ENCODE measurements at regions not wholly inside any gene's neighbourhood (a gene's known extent, or its start where the extent isn't known, plus 50 kb on each side); places are given as distances from the start of the nearest gene placed in this dataset.

GRCh38 chr13:99058527-99059495 lies 80.9 kb upstream of the DOCK9 start:
- H3K36me3 ChIP-seq, result no peaks in the 10 kb centered on the region
- TF ChIP-seq POLR2A (IDR thresholded peaks at IDR 0.05) (no peak), CTCF (IDR thresholded peaks at IDR 0.05) (no peak), EP300 (IDR thresholded peaks at IDR 0.05) (no peak)
- H3K4me1 ChIP-seq, result peaks cover 0 to 41% (median 11%) of the 10 kb centered on the region in 4 donors
- H3K9me3 ChIP-seq, result no peaks in the 10 kb centered on the region
- 90% methylated on average over 8 of the region's 8 CpGs for WGBS, 2 donors
- no peaks in the 10 kb centered on the region for H3K27me3 ChIP-seq
- no peak for DNase-seq (ENCODE audit: low spot score in 2 of 2)
- no peak overlapping the region for H3K4me3 ChIP-seq
- peak overlapping the region in 1 of 4 donors; percentile 25 for H3K27ac ChIP-seq

GRCh38 chr13:99059498-99060075 lies 81.7 kb upstream of the DOCK9 start:
- DNase-seq (ENCODE audit: low spot score in 2 of 2), result no peak

GRCh38 chr13:99061411-99061810 lies 83.5 kb upstream of the DOCK9 start:
- Histone ChIP-seq H3K27me3 (no peaks in the 10 kb centered on the region), H3K36me3 (no peaks in the 10 kb centered on the region), H3K4me1 (peaks cover 0 to 41% (median 7%) of the 10 kb centered on the region in 4 donors), H3K27ac (no peak overlapping the region), H3K9me3 (no peaks in the 10 kb centered on the region), H3K4me3 (no peak overlapping the region)
- WGBS, 2 donors, result 66 to 83% methylated on average over 4 of the region's 4 CpGs
- no peak for DNase-seq (ENCODE audit: low spot score in 2 of 2)
- TF ChIP-seq CTCF (IDR thresholded peaks at IDR 0.05), result no peak
- TF ChIP-seq EP300 (IDR thresholded peaks at IDR 0.05), result no peak
- TF ChIP-seq POLR2A (IDR thresholded peaks at IDR 0.05), result no peak

More at GRCh38 chr13:99059498-99060075, 81.7 kb upstream of the DOCK9 start:
- Histone ChIP-seq H3K27me3 (no peaks in the 10 kb centered on the region), H3K4me1 (peaks cover 0 to 41% (median 11%) of the 10 kb centered on the region in 4 donors), H3K9me3 (no peaks in the 10 kb centered on the region), H3K4me3 (no peak overlapping the region), H3K36me3 (no peaks in the 10 kb centered on the region), H3K27ac (no peak overlapping the region)
- TF ChIP-seq POLR2A (IDR thresholded peaks at IDR 0.05) (no peak), EP300 (IDR thresholded peaks at IDR 0.05) (peak in 1 of 2 donors; percentile 5)
- WGBS, 2 donors, result 67 to 78% methylated on average over 3 of the region's 3 CpGs

- WGBS, 2 donors, result 48 to 50% methylated on average over 10 of the region's 10 CpGs
- H3K9me3 ChIP-seq, result no peaks in the 10 kb centered on the region
- no peaks in the 10 kb centered on the region for H3K27me3 ChIP-seq
- DNase-seq (ENCODE audit: low spot score in 2 of 2), result no peak
- H3K36me3 ChIP-seq, result no peaks in the 10 kb centered on the region
- peak overlapping the region in 2 of 4 donors; percentile 39 to 60 for H3K27ac ChIP-seq
- H3K4me1 ChIP-seq, result peaks cover 0 to 40% (median 5%) of the 10 kb centered on the region in 4 donors
- TF ChIP-seq EP300 (IDR thresholded peaks at IDR 0.05), result peak in 1 of 2 donors; percentile 25
- TF ChIP-seq POLR2A (IDR thresholded peaks at IDR 0.05), result no peak
- no peak for TF ChIP-seq CTCF (IDR thresholded peaks at IDR 0.05)
- H3K4me3 ChIP-seq, result no peak overlapping the region
These were observed 84.7 kb upstream of the DOCK9 start for GRCh38 chr13:99062593-99062992.

- no peak for DNase-seq (ENCODE audit: low spot score in 2 of 2)
- WGBS, 2 donors, result 89 to 91% methylated on average over 8 of the region's 8 CpGs
- no peaks in the 10 kb centered on the region for H3K27me3 ChIP-seq
- peak overlapping the region in 2 of 4 donors; percentile 39 to 60 for H3K27ac ChIP-seq
- H3K4me1 ChIP-seq, result peaks cover 0 to 37% (median 5%) of the 10 kb centered on the region in 4 donors
- H3K4me3 ChIP-seq, result no peak overlapping the region
- no peaks in the 10 kb centered on the region for H3K36me3 ChIP-seq
- no peaks in the 10 kb centered on the region for H3K9me3 ChIP-seq
- TF ChIP-seq CTCF (IDR thresholded peaks at IDR 0.05) (no peak), POLR2A (IDR thresholded peaks at IDR 0.05) (no peak), EP300 (IDR thresholded peaks at IDR 0.05) (no peak)
These were observed 85.3 kb upstream of the DOCK9 start for GRCh38 chr13:99063178-99063577.
